HG03432 (cell line): ENCODE measurements at regions not wholly inside any gene's neighbourhood (a gene's known extent, or its start where the extent isn't known, plus 50 kb on each side); places are given as distances from the start of the nearest gene placed in this dataset.

Experiments
- ATAC-seq: cut with Tn5 transposase; IDR thresholded peaks from one replicate; pipeline ENCODE4 v1.9.1; 2021; ENCODE audit warnings: mild to moderate bottlenecking, moderate library complexity; ENCODE audit not compliant: unreplicated experiment

DNA sequence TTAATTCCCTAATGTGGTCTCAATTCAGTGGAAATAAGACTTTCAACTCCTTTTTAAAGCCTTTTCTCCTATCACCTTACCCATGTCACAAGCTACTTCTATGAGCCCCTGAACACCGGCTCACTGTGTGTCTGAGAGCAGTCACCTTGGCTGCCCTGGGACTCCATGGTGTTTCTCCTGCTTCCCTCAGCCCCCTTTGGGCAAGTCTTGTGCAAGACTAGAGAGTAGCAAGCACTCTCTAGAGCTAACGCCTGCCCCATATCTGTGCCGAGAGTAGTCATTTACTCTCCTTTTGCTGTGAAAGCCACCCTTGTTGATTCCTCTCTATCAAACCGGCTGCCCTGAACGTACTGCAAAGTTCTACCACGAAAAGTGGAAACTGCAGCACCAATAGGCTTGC lies 77.9 kb upstream of the DAB2 start:
- no peak for ATAC-seq

DNA sequence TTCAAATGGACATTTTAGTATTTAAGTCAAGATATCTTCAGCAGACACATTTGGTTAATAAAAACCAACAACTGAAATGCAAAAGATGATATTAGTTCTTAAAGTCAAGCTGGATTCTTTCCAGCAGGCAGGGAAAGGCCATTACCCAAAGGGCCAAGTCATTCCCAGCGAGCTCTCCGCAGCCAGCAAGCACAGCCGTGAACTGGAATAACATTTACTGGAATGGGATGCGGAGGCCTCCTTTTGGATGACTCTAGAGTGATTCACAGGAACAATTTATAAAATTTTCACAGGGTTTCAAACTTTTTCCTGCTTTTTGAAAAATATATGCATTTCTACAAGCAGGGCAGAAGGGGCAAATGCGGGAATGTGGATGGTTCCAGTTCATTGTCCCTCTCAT lies 76.6 kb upstream of the DAB2 start:
- ATAC-seq: no peak

- no peak for ATAC-seq
Measured at GRCh38 chr5:39500551-39501175, 75.9 kb upstream of the DAB2 start.

DNA sequence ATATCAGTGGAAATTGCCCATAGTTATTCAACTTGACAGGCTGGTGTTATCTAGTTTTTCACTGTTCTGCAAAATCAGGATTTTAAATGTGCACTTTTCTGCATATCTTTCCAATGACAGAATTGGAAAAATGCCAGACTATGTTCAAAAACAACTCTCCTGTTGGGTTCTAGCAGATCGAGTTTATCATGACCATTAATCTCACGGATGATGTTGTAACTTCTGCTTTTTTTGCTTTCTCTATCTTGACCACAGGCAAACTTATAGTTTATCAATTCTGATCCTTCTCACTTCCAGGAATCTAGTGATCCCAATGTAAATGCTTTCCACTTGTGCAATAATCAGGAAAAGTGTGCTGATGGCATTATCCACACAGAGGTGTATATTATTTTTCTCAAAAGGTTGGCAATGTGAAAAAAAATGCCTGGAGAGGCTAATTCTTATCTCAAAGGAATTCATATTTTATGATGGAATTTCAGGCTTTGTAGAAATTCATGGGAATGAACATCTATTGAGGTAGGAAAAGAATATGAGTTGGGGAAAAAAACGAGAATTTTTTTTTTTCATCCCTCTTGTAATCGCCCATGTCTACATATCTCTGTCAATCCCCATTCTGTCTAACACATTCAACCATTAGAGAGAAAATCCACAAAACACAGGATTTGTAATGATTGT lies 73.6 kb upstream of the DAB2 start:
- ATAC-seq: no peak

GRCh38 chr5:39497322-39497721 lies 72.5 kb upstream of the DAB2 start:
- ATAC-seq: no peak

DNA sequence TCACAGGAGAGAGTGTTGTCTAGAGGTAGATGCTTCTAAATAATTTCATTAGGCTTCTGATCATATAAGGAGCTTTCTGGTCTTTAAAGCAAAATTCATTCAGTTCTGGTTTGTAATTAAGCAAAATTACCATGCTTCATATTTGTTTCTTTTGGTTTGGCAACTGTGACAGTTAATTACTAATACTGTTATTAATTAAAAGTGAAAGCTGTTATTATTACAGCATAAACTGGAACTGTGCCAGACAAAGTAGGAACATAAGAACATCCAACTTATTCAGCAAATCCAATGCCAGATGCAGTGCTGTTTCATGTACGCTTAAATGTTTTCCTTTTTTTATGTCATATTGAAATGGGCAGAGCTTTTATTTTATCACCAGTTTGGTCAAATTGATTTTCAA lies 70.4 kb upstream of the DAB2 start:
- no peak for ATAC-seq

- no peak for ATAC-seq
Measured at GRCh38 chr5:39494534-39494933, 69.8 kb upstream of the DAB2 start.

DNA sequence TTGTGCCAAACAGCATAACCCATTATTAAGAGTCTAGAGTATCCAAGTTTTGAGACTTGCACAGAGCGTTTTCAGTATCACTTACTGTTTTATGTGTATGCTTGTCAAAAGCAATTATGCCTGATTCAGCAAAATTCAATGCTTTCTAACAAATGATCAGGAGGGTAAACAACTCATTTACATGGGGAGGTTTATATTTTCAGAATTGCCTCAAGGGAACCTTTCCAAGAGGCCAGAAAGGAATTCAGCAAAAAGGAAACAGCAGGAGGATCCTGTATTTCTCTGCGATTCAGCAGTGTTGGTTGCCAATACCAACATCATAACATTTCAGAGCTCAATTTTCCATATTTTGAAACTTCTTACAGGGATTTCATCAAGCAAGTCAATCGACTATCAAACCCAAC lies 69.3 kb upstream of the DAB2 start:
- ATAC-seq: no peak

DNA sequence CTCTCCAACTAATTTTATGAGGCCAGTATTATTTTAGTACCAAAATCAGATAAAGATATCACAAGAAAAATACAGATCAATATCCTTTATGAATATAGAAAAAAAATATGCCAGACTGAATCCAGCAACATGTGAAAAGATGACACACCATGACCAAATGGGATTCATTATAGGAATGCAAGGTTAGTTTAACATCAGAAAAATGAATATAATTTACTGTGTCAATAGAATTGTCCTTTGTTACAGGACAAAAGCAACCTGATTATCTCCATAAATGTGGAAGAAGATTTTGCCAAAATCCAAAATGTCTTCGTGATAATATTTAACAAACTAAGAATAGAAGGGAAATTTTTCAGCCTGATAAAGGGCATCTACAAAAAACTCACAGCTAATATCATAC lies 66.4 kb upstream of the DAB2 start:
- no peak for ATAC-seq

- ATAC-seq: no peak
Measured at GRCh38 chr5:39489263-39489662, 64.5 kb upstream of the DAB2 start.

DNA sequence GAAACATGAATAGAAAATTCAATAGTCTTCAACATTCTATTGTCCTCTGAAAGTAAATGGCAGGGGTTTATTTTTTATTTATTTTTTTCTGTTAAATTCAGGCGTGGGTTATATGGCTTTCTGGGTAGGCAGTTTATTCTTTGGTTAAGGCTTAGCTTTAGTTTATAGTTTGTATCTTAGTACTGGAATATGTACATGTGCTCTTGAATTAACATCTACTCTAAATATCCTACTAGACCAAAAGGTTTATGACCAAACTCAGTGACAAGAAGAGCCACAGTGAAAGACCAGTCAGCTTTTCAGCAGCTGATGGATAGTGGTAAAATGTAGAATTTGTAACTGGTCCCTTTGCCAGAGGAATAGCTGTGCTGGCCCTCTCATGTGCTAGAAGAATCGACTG lies 62.0 kb upstream of the DAB2 start:
- no peak for ATAC-seq

GRCh38 chr5:39486361-39486760 lies 61.6 kb upstream of the DAB2 start:
- no peak for ATAC-seq

GRCh38 chr5:39485079-39485478 lies 60.3 kb upstream of the DAB2 start:
- ATAC-seq: no peak

DNA sequence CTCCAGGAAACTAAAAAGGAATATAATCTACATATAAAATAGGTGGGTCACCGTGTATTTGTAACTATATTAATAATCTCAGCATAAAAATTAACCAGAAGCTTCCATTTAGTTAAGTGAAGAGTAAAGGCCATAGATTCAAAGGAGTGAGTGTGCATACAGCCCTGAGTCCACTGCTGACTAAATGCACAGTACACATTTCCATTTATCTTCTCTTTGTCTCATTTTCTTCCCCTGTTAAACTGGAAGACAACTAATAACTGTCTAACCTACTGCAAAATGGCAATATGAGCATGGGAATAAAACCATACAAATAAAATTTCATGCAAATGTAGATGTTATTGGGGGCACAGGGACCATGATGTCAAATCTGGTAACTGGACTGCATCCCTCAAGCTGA lies 59.9 kb upstream of the DAB2 start:
- no peak for ATAC-seq

GRCh38 chr5:39482098-39482497 lies 57.3 kb upstream of the DAB2 start:
- ATAC-seq: no peak

DNA sequence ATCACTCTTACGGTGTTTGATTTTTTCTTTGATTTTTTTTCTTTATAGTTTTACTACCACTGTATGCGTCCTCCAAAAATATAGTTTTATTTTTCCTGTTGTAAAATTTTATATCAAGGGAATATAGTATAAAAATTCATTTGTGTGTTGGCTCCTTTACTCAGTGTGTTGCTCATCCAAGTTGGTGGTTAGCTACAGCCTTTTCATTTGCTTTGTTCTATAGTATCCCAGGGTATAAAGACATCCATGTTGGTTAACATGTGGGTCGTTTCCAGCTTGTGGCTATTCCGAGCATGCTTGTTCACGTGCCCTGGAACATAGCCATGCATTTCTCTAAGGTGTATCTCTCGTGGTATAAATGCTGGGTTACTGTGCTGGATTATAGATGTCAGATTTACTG lies 54.8 kb upstream of the DAB2 start:
- ATAC-seq: no peak

DNA sequence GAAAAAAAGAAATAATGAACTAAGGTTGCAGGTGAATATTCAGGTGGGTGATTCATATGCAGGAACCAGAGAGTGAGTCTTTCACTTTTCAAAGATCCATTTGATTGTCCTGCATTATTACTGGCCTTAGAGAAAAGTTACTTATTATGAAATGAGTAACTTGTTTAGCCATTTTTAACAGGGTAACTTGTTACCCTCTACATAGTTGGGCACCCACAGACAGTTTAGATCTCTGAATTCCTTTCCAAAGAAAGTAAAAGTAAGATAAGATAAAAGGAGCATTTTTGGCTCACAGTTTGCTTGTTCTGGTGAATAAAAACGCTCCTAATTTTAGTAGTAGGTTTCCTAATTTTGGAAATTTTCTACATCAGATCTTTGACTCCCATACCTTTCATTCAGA lies 54.1 kb upstream of the DAB2 start:
- ATAC-seq: no peak

DNA sequence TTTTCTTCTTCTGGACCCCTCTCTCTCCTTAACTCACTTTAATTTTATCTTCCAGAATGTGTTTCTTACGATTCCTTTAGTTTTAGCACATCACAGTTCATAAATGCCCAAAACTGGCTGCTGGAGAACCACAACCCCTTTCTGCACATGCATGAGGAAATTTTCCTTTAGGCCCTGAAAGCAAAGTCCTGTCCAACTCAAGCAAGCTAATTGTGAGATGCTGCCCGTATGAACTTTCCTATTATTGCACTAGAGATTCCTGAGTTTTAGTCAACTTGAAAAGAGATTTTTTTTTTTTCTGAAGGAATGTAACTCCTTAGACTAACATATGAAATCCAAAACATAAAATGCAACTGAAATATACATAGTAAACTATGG lies 52.1 kb upstream of the DAB2 start:
- no peak for ATAC-seq

DNA sequence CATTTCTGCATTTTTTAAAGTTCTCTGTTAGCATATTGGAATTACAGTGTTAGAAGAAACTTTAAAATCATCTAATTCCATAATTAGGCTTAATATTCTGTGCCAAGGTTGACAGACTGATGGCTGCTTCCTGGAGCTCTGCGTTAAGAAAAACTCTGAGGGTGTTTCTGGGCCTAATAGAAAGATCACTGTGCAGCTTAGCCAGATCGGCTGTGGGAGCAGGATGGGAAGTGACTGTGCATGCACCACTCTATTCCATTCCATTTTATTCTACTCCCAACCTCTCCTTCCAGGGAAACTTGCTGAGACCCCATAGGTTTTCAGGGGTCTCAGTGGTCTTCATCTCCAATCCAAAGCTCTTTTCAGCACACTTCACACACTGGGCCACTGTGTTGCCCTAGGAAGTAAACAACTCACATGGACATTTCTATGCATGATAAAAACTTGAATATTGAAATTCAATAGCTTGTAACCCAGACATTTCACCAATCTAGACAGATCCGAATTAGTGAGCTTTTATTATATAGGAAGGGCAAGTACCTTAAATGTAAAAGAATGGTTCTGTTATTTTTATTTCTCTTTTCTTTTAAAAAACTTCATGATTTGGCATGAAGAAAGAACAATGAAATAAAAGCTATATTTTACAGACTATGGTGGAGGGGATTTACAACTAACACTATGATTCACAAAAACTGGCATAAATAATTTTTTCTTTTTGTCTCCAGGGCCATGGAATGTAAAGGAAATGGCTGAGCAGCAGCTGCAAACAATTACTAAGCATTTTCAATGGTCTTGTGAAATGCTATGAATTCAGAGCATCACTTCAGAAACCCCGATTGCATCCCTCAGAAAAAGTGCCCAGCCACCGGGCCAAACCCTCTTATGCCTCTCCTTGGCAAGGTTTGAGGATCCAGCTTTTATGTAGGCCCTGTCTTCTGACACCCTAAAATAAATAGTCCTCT lies 51.4 kb upstream of the DAB2 start:
- ATAC-seq: no peak

DNA sequence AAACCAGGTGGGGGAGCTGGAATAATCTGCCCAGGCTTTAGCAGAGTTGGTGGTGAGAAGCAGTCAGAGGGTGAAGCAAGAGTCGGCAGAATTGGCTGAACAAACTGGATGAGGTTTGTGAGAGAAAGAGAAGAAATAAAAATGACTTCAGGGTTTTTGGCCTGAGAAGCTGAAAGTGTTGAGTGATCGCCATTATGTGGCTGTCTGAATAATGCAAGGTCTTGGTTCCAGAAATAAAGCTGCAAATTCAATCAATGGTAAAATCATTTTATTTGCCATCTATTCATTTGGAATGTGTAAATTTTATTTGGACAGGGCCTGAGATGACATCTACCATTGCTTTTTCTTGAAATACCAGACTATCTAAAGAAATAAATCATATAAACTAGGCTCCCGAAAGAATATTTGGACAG lies 50.4 kb upstream of the DAB2 start:
- no peak for ATAC-seq
